SK-N-MC (cell line): ENCODE measurements at regions not wholly inside any gene's neighbourhood (a gene's known extent, or its start where the extent isn't known, plus 50 kb on each side); places are given as distances from the start of the nearest gene placed in this dataset.

Experiments used
- EZH2 ChIP-seq: fragments of 200-600 bp; sonication (generic); IDR thresholded peaks from one replicate; pipeline ENCODE4 v1.6.1; 2017; ENCODE audit warnings: antibody characterized with exemption
- FOXP2 ChIP-seq: optimal IDR thresholded peaks from 2 replicates; pipeline ENCODE3; 2011; ENCODE audit warnings: mild to moderate bottlenecking, moderate library complexity; ENCODE audit not compliant: insufficient read depth; ENCODE audit errors: extremely low read length, control extremely low read depth
- POLR2AphosphoS5 ChIP-seq: IDR thresholded peaks from 2 replicates; pipeline ENCODE4 v1.6.1; 2012; ENCODE audit warnings: mild to moderate bottlenecking, low read depth, low read length, borderline replicate concordance

DNA sequence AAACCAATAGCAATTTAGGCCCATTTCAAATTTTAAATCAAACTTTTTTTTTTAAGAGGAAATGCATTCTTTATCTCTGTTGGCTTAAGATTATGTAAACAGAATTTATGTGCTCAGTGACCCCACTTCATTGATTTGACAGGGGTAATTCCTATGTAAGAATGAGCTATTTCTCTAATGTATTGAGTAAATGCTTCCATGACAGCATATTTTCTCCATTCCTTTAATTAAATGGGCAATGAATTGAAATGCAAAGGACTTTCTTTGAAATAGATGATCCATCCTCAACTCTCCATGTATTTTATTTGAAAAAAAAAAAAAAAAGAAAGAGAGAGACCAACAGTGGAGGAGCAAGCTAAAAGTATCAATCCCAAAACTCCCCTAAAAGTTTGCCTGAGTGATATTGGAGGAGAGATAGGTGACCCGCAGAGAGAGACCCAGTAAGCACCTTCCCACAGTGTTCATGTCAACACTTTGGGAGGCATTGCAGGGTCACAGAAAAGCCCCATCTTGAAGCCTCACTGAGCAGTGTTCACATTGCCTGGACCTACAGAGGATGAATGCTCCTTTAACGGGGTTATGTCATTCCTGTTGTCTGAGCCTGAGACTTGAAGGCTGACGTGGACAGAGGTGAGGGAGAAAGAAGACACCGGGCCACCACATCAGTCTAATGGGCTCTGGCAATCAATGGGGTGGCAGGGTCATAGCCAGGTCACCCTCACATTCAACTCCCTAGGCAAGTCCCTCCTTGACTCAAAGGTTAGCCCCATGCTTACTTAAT, 176.0 kb downstream of the SHOX2 start:
- no peak for TF ChIP-seq POLR2AphosphoS5
- TF ChIP-seq EZH2 = no peak
- no peak for TF ChIP-seq FOXP2
